Brain microvascular endothelial cell (primary cell): ENCODE measurements at regions not wholly inside any gene's neighbourhood (a gene's known extent, or its start where the extent isn't known, plus 50 kb on each side); places are given as distances from the start of the nearest gene placed in this dataset.

Experiments
- DNase-seq: peaks from one replicate; pipeline ENCODE4 v3.0.0-alpha.2; 2020
- H3K27ac ChIP-seq: fragments of 250-450 bp; sonication (Bioruptor Pico); 2 replicates; pipeline ENCODE4 v1.5.1; 2020; ENCODE audit warnings: mild to moderate bottlenecking, moderate library complexity
- H3K27me3 ChIP-seq: fragments of 250-450 bp; sonication (Bioruptor Pico); replicated peaks from 2 replicates; pipeline ENCODE4 v1.5.1; 2020; ENCODE audit warnings: mild to moderate bottlenecking
- H3K36me3 ChIP-seq: fragments of 250-450 bp; sonication (Bioruptor Pico); replicated peaks from 2 replicates; pipeline ENCODE4 v1.5.1; 2020; ENCODE audit warnings: mild to moderate bottlenecking
- H3K4me3 ChIP-seq: 2 replicates; pipeline ENCODE4 v1.5.1; 2011; ENCODE audit warnings: low read depth, mild to moderate bottlenecking, control low read depth, low read length, moderate library complexity
- in situ Hi-C: cut with HindIII; loops from 2 replicates; pipeline ENCODE4 v1.10.0; 2017; ENCODE audit warnings: low sequenced_read_pairs, low pct_ligation_motif_present
- TF ChIP-seq, protein P1 (sequence below): IDR thresholded peaks from 2 replicates; pipeline ENCODE4 v1.5.1; 2011; ENCODE audit warnings: low read depth, mild to moderate bottlenecking, moderate library complexity, low read length, control low read depth, inconsistent platforms; ENCODE audit errors: missing control alignments

DNA sequence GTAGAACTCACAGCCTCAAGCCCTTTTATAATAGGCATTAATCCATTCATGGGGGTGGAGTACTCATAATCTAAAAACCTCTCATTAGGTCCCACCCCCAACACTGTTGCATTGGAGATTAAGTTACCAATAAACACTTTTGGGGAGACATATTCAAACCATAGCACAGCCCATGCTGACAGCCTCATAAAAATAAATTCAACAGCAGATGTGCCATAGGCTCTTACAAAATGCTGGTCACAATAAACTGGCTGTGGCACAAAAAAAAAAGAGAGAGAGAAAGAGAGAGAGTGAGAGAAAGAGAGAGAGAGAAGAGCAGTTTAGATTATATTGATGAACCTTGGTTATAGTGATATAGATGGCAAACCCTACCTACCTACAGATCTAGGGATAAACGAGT is 1000.9 kb downstream of the TUSC7 start:
- H3K36me3 ChIP-seq, result no peaks in the 10 kb centered on the region
- no peak for DNase-seq
- H3K27me3 ChIP-seq, result no peaks in the 10 kb centered on the region
- H3K4me3 ChIP-seq, result no peak overlapping the region
- H3K27ac ChIP-seq, result no peak overlapping the region
- in situ Hi-C loops, result no loop called here
- TF ChIP-seq, protein P1, sequence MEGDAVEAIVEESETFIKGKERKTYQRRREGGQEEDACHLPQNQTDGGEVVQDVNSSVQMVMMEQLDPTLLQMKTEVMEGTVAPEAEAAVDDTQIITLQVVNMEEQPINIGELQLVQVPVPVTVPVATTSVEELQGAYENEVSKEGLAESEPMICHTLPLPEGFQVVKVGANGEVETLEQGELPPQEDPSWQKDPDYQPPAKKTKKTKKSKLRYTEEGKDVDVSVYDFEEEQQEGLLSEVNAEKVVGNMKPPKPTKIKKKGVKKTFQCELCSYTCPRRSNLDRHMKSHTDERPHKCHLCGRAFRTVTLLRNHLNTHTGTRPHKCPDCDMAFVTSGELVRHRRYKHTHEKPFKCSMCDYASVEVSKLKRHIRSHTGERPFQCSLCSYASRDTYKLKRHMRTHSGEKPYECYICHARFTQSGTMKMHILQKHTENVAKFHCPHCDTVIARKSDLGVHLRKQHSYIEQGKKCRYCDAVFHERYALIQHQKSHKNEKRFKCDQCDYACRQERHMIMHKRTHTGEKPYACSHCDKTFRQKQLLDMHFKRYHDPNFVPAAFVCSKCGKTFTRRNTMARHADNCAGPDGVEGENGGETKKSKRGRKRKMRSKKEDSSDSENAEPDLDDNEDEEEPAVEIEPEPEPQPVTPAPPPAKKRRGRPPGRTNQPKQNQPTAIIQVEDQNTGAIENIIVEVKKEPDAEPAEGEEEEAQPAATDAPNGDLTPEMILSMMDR, result no peak

DNA sequence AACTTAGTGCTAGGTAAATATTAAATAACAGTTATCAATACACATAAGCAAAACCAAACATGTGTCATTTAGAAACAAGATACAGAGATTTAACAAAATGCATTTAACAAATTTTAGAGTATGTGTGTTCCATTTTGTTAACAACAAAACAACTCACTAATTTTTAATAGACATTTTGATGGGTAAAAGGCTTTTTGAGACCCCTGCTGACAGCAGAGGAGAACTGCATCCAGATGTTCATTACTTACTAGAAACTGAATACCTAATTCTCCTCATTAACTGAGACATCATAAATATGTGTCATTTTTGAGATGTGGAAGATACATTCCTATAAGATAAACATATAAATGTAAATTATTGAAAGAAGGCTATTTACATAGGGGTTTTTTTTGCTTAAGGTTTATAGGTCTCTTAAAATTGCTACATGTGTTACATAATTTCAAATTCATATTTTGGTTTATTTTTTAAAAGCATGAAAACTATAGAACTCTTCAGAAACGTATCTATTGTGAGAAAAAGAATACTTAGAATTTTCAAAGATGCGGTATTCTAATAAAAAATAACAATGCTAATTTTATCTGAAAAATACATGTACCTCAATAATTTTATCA is 1009.8 kb downstream of the TUSC7 start:
- Histone ChIP-seq H3K4me3 (no peak overlapping the region), H3K36me3 (no peaks in the 10 kb centered on the region), H3K27me3 (no peaks in the 10 kb centered on the region), H3K27ac (no peak overlapping the region)
- in situ Hi-C loops, result no loop called here
- TF ChIP-seq, protein P1, result peak; percentile 76
- DNase-seq, result no peak

DNA sequence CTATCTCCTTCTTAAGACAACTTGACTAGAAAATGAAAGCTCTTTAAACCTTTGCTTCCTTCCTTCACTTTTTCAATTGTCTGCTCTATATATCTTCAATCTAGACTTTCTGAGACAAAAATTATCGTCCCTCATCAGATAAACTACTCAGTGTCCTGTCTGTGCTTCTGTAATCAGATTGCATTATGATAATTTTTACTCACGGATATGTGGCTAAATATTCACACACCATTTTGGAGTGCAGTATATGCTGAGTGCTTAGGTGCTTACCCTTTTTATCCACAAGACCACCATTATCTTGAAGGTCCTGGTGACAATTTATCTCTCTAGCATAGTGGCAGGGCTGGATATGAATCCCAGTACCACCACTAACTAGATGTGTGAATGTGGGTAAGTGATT is 1012.3 kb downstream of the TUSC7 start:
- Histone ChIP-seq H3K27ac (no peak overlapping the region), H3K4me3 (no peak overlapping the region), H3K27me3 (no peaks in the 10 kb centered on the region), H3K36me3 (no peaks in the 10 kb centered on the region)
- TF ChIP-seq, protein P1, result no peak
- in situ Hi-C loops, result no loop called here
- no peak for DNase-seq

DNA sequence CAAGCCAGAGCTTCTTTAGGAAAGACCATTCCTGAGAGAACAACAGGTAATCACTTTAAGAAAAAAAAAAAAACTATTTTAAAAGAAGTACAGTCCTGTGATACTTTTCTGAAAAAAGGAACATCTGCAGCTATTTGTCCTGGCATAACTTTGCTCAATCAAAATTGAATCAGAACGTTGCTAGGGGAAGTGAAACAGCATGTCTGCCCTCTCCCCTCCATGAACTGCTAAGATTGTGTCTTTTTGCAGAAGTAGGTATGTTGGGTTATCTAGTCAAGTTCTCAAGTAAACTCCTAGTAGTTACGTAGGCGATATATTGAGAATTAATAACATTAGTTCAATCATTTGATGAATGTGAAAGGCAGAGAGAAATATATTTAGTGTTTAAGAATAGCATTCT is 1013.3 kb downstream of the TUSC7 start:
- no peak for DNase-seq
- in situ Hi-C loops, result no loop called here
- Histone ChIP-seq H3K27ac (no peak overlapping the region), H3K36me3 (no peaks in the 10 kb centered on the region), H3K27me3 (no peaks in the 10 kb centered on the region), H3K4me3 (no peak overlapping the region)
- TF ChIP-seq, protein P1, result no peak

DNA sequence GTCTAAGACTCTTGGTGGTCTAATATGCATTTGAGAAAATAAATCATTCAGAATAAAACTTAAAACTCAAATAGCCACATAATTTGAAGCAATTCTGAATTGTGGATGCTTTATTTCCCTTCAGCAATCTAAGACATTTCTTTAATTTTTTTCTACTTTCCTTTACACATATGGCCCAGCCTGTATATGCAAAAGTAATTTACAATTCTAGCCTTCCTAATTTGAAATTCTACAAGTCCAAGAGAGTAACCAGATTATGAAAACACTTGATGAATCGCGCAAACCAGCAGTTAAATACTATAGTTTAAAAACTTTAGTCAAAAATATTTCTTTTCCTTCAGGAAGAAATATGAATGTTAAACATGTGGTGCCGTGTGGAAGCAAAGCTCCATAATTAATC is 1014.2 kb downstream of the TUSC7 start:
- DNase-seq, result no peak
- TF ChIP-seq, protein P1, result no peak
- Histone ChIP-seq H3K27ac (no peak overlapping the region), H3K36me3 (no peaks in the 10 kb centered on the region), H3K27me3 (no peaks in the 10 kb centered on the region), H3K4me3 (no peak overlapping the region)
- in situ Hi-C loops, result no loop called here

GRCh38 chr3:117725314-117725713 is 1015.7 kb downstream of the TUSC7 start:
- Histone ChIP-seq H3K4me3 (no peak overlapping the region), H3K36me3 (no peaks in the 10 kb centered on the region), H3K27ac (no peak overlapping the region), H3K27me3 (no peaks in the 10 kb centered on the region)
- TF ChIP-seq, protein P1, result no peak
- DNase-seq, result no peak
- in situ Hi-C loops, result no loop called here
